ENCODE measurements at regions not wholly inside any gene's neighbourhood (a gene's known extent, or its start where the extent isn't known, plus 50 kb on each side); places are given as distances from the start of the nearest gene placed in this dataset.

DNA sequence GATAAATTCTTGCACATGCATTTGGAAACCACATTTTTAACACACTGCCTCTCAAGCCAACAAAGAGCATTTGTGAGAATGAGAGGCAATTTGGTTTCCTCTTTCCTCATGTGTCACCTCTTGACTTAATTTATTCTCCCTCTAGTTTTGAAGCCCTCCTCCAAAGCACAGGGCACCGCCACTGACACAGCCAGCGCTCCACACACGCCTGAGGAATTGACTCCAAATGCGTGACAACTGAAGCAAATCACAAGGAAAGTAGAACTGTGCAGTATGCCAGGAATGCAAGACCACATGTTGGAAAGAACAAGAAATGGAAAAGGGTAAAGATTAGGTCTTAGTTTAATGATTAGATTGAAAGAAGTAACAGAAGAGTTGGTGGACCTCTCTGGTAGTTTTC lies 173.3 kb downstream of the LSM5 start:
- TF ChIP-seq POLR2A (IDR thresholded peaks at IDR 0.05; ENCODE audit: low read depth, low read length): no peak
- TF ChIP-seq HDAC2 (IDR thresholded peaks at IDR 0.05): no peak
- TF ChIP-seq ESRRA (IDR thresholded peaks at IDR 0.05; ENCODE audit: low read length): no peak
- TF ChIP-seq, protein P1, sequence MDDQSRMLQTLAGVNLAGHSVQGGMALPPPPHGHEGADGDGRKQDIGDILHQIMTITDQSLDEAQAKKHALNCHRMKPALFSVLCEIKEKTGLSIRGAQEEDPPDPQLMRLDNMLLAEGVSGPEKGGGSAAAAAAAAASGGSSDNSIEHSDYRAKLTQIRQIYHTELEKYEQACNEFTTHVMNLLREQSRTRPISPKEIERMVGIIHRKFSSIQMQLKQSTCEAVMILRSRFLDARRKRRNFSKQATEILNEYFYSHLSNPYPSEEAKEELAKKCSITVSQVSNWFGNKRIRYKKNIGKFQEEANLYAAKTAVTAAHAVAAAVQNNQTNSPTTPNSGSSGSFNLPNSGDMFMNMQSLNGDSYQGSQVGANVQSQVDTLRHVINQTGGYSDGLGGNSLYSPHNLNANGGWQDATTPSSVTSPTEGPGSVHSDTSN (IDR thresholded peaks at IDR 0.05; ENCODE audit: insufficient replicate concordance, low read depth, low read length): no peak
- TF ChIP-seq, protein P2, sequence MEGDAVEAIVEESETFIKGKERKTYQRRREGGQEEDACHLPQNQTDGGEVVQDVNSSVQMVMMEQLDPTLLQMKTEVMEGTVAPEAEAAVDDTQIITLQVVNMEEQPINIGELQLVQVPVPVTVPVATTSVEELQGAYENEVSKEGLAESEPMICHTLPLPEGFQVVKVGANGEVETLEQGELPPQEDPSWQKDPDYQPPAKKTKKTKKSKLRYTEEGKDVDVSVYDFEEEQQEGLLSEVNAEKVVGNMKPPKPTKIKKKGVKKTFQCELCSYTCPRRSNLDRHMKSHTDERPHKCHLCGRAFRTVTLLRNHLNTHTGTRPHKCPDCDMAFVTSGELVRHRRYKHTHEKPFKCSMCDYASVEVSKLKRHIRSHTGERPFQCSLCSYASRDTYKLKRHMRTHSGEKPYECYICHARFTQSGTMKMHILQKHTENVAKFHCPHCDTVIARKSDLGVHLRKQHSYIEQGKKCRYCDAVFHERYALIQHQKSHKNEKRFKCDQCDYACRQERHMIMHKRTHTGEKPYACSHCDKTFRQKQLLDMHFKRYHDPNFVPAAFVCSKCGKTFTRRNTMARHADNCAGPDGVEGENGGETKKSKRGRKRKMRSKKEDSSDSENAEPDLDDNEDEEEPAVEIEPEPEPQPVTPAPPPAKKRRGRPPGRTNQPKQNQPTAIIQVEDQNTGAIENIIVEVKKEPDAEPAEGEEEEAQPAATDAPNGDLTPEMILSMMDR (IDR thresholded peaks at IDR 0.05 in 2 of 3, conservative IDR thresholded peaks at IDR 0.05 in 1 of 3; ENCODE audit: control insufficient read depth in 2 of 3, extremely low read depth in 1 of 3, insufficient read depth in 1 of 3, low read depth in 3 of 3, low read length in 3 of 3): no peak
- TF ChIP-seq, protein P3, sequence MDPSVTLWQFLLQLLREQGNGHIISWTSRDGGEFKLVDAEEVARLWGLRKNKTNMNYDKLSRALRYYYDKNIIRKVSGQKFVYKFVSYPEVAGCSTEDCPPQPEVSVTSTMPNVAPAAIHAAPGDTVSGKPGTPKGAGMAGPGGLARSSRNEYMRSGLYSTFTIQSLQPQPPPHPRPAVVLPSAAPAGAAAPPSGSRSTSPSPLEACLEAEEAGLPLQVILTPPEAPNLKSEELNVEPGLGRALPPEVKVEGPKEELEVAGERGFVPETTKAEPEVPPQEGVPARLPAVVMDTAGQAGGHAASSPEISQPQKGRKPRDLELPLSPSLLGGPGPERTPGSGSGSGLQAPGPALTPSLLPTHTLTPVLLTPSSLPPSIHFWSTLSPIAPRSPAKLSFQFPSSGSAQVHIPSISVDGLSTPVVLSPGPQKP (IDR thresholded peaks at IDR 0.05; ENCODE audit: low read depth, low read length): no peak
- no peak for TF ChIP-seq POLR2AphosphoS5 (IDR thresholded peaks at IDR 0.05; ENCODE audit: low read length)
- no peak for TF ChIP-seq EP300 (IDR thresholded peaks at IDR 0.05; ENCODE audit: borderline replicate concordance in 1 of 2, control insufficient read depth in 1 of 2, low read depth in 2 of 2, low read length in 2 of 2)
- TF ChIP-seq FOXM1 (IDR thresholded peaks at IDR 0.05; ENCODE audit: low read depth, low read length): no peak
- TF ChIP-seq EGR1 (IDR thresholded peaks at IDR 0.05; ENCODE audit: borderline replicate concordance in 1 of 2, low read depth in 2 of 2, low read length in 2 of 2): no peak
- TF ChIP-seq MEF2A (IDR thresholded peaks at IDR 0.05; ENCODE audit: insufficient read depth, low read depth, low read length): no peak
- TF ChIP-seq, protein P4, sequence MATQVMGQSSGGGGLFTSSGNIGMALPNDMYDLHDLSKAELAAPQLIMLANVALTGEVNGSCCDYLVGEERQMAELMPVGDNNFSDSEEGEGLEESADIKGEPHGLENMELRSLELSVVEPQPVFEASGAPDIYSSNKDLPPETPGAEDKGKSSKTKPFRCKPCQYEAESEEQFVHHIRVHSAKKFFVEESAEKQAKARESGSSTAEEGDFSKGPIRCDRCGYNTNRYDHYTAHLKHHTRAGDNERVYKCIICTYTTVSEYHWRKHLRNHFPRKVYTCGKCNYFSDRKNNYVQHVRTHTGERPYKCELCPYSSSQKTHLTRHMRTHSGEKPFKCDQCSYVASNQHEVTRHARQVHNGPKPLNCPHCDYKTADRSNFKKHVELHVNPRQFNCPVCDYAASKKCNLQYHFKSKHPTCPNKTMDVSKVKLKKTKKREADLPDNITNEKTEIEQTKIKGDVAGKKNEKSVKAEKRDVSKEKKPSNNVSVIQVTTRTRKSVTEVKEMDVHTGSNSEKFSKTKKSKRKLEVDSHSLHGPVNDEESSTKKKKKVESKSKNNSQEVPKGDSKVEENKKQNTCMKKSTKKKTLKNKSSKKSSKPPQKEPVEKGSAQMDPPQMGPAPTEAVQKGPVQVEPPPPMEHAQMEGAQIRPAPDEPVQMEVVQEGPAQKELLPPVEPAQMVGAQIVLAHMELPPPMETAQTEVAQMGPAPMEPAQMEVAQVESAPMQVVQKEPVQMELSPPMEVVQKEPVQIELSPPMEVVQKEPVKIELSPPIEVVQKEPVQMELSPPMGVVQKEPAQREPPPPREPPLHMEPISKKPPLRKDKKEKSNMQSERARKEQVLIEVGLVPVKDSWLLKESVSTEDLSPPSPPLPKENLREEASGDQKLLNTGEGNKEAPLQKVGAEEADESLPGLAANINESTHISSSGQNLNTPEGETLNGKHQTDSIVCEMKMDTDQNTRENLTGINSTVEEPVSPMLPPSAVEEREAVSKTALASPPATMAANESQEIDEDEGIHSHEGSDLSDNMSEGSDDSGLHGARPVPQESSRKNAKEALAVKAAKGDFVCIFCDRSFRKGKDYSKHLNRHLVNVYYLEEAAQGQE (IDR thresholded peaks at IDR 0.05; ENCODE audit: low read depth, low read length): no peak
- no peak for TF ChIP-seq BACH1 (IDR thresholded peaks at IDR 0.05; ENCODE audit: borderline replicate concordance)
